ENCODE measurements at regions not wholly inside any gene's neighbourhood (a gene's known extent, or its start where the extent isn't known, plus 50 kb on each side); places are given as distances from the start of the nearest gene placed in this dataset.

GRCh38 chr15:92780843-92781242 is 119.3 kb upstream of the CHD2 start:
- ATAC-seq (no peak), DNase-seq (ENCODE audit: low spot score) (no peak), FAIRE-seq (no peak)
- no peak overlapping the region for H3K4me3 ChIP-seq (replicated peaks in 1 of 3; ENCODE audit: insufficient read depth in 1 of 3, low read depth in 2 of 3, low read length in 3 of 3)
- no peak overlapping the region for H3K9ac ChIP-seq (ENCODE audit: insufficient read depth, low read depth, low read length)
- H3K4me1 ChIP-seq (ENCODE audit: insufficient read depth, low read length): no peaks in the 10 kb centered on the region
- TF ChIP-seq CREB3 (CRISPR knock-in tag; IDR thresholded peaks at IDR 0.05): no peak
- peak; percentile 40 for TF ChIP-seq RFX1 (IDR thresholded peaks at IDR 0.05)
- TF ChIP-seq ZNF605 (CRISPR knock-in tag; IDR thresholded peaks at IDR 0.05): no peak
- no peak for TF ChIP-seq ATF3 (CRISPR knock-in tag; IDR thresholded peaks at IDR 0.05)
- TF ChIP-seq SRY (CRISPR knock-in tag; IDR thresholded peaks at IDR 0.05): no peak
- no peaks in the 10 kb centered on the region for H4K20me1 ChIP-seq (ENCODE audit: insufficient read depth, low read length)
- ChIA-PET CTCF (ENCODE audit: low intra/inter-chr PET ratio, low total read pairs) (no interaction called here), POLR2A (no interaction called here)
- 96% methylated on average over 3 of the region's 3 CpGs for WGBS (ENCODE audit: low lambda C conversion rate)
- intact Hi-C loops (cut with micrococcal nuclease; ENCODE audit: unreplicated experiment): no loop called here
- H3K27me3 ChIP-seq (ENCODE audit: control insufficient read depth in 1 of 2, insufficient read depth in 2 of 2, low read length in 2 of 2): no peaks in the 10 kb centered on the region
- H3K4me2 ChIP-seq (ENCODE audit: low read depth, low read length): no peak overlapping the region
- no TSS peak for BruUV-seq (replicated peaks)
- no peak overlapping the region for H3K27ac ChIP-seq (ENCODE audit: extremely low read length, insufficient read depth, low read length)
- no peak overlapping the region for H2AFZ ChIP-seq (ENCODE audit: low read length)
- H3K36me3 ChIP-seq (replicated peaks in 1 of 2; ENCODE audit: control insufficient read depth in 1 of 2, insufficient read depth in 2 of 2, low read length in 2 of 2): no peaks in the 10 kb centered on the region
- 0 out of 2 replicates have a peak, but pooled peaks cover 8% of the 10 kb centered on the region for H3K9me3 ChIP-seq (ENCODE audit: low read length)
- in situ Hi-C loops (cut with HindIII; ENCODE audit: extremely low pct_ligation_motif_present, low pct_unique_long_range_greater_than_20kb): loop anchor here (25.0 kb wide), 1 partner anchor 231 kb away; no protein-coding TSS in a partner anchor
- H3K79me2 ChIP-seq (ENCODE audit: insufficient read depth, low read length): no peaks in the 10 kb centered on the region

GRCh38 chr15:92781925-92782453 is 118.1 kb upstream of the CHD2 start:
- Histone ChIP-seq H3K27ac (ENCODE audit: extremely low read length, insufficient read depth, low read length) (no peak overlapping the region), H3K4me3 (replicated peaks in 1 of 3; ENCODE audit: insufficient read depth in 1 of 3, low read depth in 2 of 3, low read length in 3 of 3) (no peak overlapping the region), H3K36me3 (replicated peaks in 1 of 2; ENCODE audit: control insufficient read depth in 1 of 2, insufficient read depth in 2 of 2, low read length in 2 of 2) (no peaks in the 10 kb centered on the region), H4K20me1 (ENCODE audit: insufficient read depth, low read length) (no peaks in the 10 kb centered on the region), H3K9ac (ENCODE audit: insufficient read depth, low read depth, low read length) (no peak overlapping the region), H3K4me1 (ENCODE audit: insufficient read depth, low read length) (no peaks in the 10 kb centered on the region), H2AFZ (ENCODE audit: low read length) (no peak overlapping the region), H3K4me2 (ENCODE audit: low read depth, low read length) (no peak overlapping the region), H3K79me2 (ENCODE audit: insufficient read depth, low read length) (no peaks in the 10 kb centered on the region), H3K27me3 (ENCODE audit: control insufficient read depth in 1 of 2, insufficient read depth in 2 of 2, low read length in 2 of 2) (no peaks in the 10 kb centered on the region), H3K9me3 (ENCODE audit: low read length) (0 out of 2 replicates have a peak, but pooled peaks cover 8% of the 10 kb centered on the region)
- in situ Hi-C loops (cut with HindIII; ENCODE audit: extremely low pct_ligation_motif_present, low pct_unique_long_range_greater_than_20kb): loop anchor here (25.0 kb wide), 1 partner anchor 230 kb away; no protein-coding TSS in a partner anchor
- POLR2A ChIA-PET: no interaction called here
- no peak for DNase-seq (ENCODE audit: low spot score)
- no peak for ATAC-seq
- no TSS peak for BruUV-seq (replicated peaks)
- CTCF ChIA-PET (ENCODE audit: low intra/inter-chr PET ratio, low total read pairs): no interaction called here
- no peak for FAIRE-seq
- intact Hi-C loops (cut with micrococcal nuclease; ENCODE audit: unreplicated experiment): no loop called here
- WGBS (ENCODE audit: low lambda C conversion rate): 87% methylated on average over 4 of the region's 4 CpGs
- TF ChIP-seq ZFP36L2 (CRISPR knock-in tag; IDR thresholded peaks at IDR 0.05): no peak
- TF ChIP-seq SNAPC4 (CRISPR knock-in tag; IDR thresholded peaks at IDR 0.05): no peak
- TF ChIP-seq TRAFD1 (CRISPR knock-in tag; IDR thresholded peaks at IDR 0.05; ENCODE audit: borderline replicate concordance): no peak
- no peak for TF ChIP-seq ZNF30 (CRISPR knock-in tag; IDR thresholded peaks at IDR 0.05)
- TF ChIP-seq ZNF598 (CRISPR knock-in tag; IDR thresholded peaks at IDR 0.05; ENCODE audit: borderline replicate concordance): no peak
- no peak for TF ChIP-seq ZNF121 (CRISPR knock-in tag; IDR thresholded peaks at IDR 0.05)
